ENCODE measurements at regions not wholly inside any gene's neighbourhood (a gene's known extent, or its start where the extent isn't known, plus 50 kb on each side); places are given as distances from the start of the nearest gene placed in this dataset.

GRCh38 chr6:14434916-14435690 lies 317.5 kb downstream of the CD83 start:
- no peak overlapping the region for H3K27ac ChIP-seq (replicated peaks)
- DNase-seq (ENCODE audit: low read depth in 1 of 2, low spot score in 1 of 2), result no peak
- no peak for TF ChIP-seq REST (IDR thresholded peaks at IDR 0.05; ENCODE audit: insufficient replicate concordance, low read depth)
- TF ChIP-seq CTCF (IDR thresholded peaks at IDR 0.05; ENCODE audit: insufficient read depth, low read length), result no peak
- TF ChIP-seq POLR2AphosphoS5 (IDR thresholded peaks at IDR 0.05; ENCODE audit: low read depth), result no peak
- no peak for TF ChIP-seq GABPA (IDR thresholded peaks at IDR 0.05; ENCODE audit: low read depth)
- no peak for TF ChIP-seq SPI1 (IDR thresholded peaks at IDR 0.05; ENCODE audit: borderline replicate concordance, low read depth)
- H3K27me3 ChIP-seq (ENCODE audit: insufficient read depth, poor library complexity, severe bottlenecking), result no peaks in the 10 kb centered on the region
- H3K4me3 ChIP-seq (replicated peaks; ENCODE audit: insufficient read depth, low read length), result no peak overlapping the region

GRCh38 chr6:14436592-14437132 lies 319.1 kb downstream of the CD83 start:
- H3K4me3 ChIP-seq (replicated peaks; ENCODE audit: insufficient read depth, low read length), result no peak overlapping the region
- no peak overlapping the region for H3K27ac ChIP-seq (replicated peaks)
- TF ChIP-seq CTCF (IDR thresholded peaks at IDR 0.05; ENCODE audit: insufficient read depth, low read length) (no peak), SPI1 (IDR thresholded peaks at IDR 0.05; ENCODE audit: borderline replicate concordance, low read depth) (no peak), POLR2AphosphoS5 (IDR thresholded peaks at IDR 0.05; ENCODE audit: low read depth) (no peak), GABPA (IDR thresholded peaks at IDR 0.05; ENCODE audit: low read depth) (no peak), REST (IDR thresholded peaks at IDR 0.05; ENCODE audit: insufficient replicate concordance, low read depth) (no peak)
- H3K27me3 ChIP-seq (ENCODE audit: insufficient read depth, poor library complexity, severe bottlenecking), result no peaks in the 10 kb centered on the region
- DNase-seq (ENCODE audit: low read depth in 1 of 2, low spot score in 1 of 2), result no peak

GRCh38 chr6:14439419-14439818 lies 321.8 kb downstream of the CD83 start:
- DNase-seq (ENCODE audit: low read depth in 1 of 2, low spot score in 1 of 2), result no peak
- H3K27ac ChIP-seq (replicated peaks), result no peak overlapping the region
- TF ChIP-seq SPI1 (IDR thresholded peaks at IDR 0.05; ENCODE audit: borderline replicate concordance, low read depth), result no peak
- H3K4me3 ChIP-seq (replicated peaks; ENCODE audit: insufficient read depth, low read length), result no peak overlapping the region
- no peaks in the 10 kb centered on the region for H3K27me3 ChIP-seq (ENCODE audit: insufficient read depth, poor library complexity, severe bottlenecking)

GRCh38 chr6:14440215-14440910 lies 322.8 kb downstream of the CD83 start:
- DNase-seq (ENCODE audit: low read depth in 1 of 2, low spot score in 1 of 2), result no peak
- Histone ChIP-seq H3K27ac (replicated peaks) (no peak overlapping the region), H3K4me3 (replicated peaks; ENCODE audit: insufficient read depth, low read length) (no peak overlapping the region), H3K27me3 (ENCODE audit: insufficient read depth, poor library complexity, severe bottlenecking) (no peaks in the 10 kb centered on the region)
- TF ChIP-seq REST (IDR thresholded peaks at IDR 0.05; ENCODE audit: insufficient replicate concordance, low read depth) (no peak), POLR2AphosphoS5 (IDR thresholded peaks at IDR 0.05; ENCODE audit: low read depth) (no peak), GABPA (IDR thresholded peaks at IDR 0.05; ENCODE audit: low read depth) (no peak)

All from HL-60 (cell line).